Epithelial cell of prostate (primary cell): ENCODE measurements at regions not wholly inside any gene's neighbourhood (a gene's known extent, or its start where the extent isn't known, plus 50 kb on each side); places are given as distances from the start of the nearest gene placed in this dataset.
"Not testable (repeated sequence)": the region's sequence is repeated elsewhere in the genome, so short reads cannot be mapped to it uniquely, and the experiment has no call there.

Experiments used
- DNase-seq: peaks from one replicate; pipeline ENCODE4 v3.0.0-alpha.2; 2011; ENCODE audit warnings: low read depth, low spot score
- H3K27ac ChIP-seq: fragments of 450-650 bp; 2 replicates; pipeline ENCODE4 v1.5.1; 2017; ENCODE audit warnings: mild to moderate bottlenecking

DNA sequence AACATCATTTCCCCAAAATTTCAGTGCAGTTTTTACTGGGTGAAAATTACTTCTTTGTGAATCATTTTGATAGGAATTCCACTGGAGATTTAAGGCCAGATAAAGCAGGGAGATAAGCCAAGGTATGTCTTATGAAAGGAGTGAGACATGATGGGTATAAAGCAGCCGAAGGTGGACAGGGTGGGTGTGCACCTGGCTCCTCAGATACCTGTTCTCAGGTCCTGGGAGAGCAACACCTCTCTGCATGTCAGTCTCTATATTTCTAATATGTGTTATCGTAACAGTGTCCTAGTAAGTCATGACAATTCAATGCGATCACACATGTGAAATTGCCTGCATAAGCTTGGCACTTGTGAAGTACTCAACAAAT lies 768.8 kb downstream of the RNF144A start:
- peak overlapping the region; percentile 13 for H3K27ac ChIP-seq
- no peak for DNase-seq

DNA sequence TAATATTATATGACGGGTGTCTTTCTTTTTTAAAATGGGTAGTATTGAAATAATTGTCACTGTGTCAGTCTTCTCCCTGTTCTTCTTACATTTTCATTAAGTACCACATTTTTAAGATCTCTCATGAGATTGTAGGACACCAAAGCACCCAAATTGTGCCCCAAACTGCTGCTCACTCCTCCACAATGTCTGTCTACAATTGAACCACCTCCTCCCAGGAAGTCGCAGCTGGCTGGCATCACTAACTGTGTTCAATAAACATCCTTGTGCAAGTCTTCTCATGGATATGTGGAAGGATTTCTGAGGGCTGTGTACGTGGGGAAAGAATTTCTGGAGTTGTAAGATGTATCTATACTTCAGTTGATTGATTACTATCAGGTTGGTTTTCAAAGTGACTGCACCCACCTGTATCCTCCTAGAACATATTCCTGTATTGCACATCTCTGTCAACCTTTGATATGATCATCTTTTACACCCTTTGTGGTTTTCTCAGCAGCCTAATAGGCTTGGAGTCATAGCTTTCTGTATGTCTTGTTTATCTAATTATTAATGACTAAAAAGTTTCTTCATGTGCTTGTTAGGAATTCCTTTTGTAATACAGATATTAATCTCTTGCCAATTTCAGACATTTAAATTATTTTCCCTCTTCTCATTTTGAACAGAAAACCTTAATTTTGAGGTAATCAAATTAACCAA lies 774.9 kb downstream of the RNF144A start:
- peak overlapping the region; percentile 76 for H3K27ac ChIP-seq
- peak; percentile 39 for DNase-seq

DNA sequence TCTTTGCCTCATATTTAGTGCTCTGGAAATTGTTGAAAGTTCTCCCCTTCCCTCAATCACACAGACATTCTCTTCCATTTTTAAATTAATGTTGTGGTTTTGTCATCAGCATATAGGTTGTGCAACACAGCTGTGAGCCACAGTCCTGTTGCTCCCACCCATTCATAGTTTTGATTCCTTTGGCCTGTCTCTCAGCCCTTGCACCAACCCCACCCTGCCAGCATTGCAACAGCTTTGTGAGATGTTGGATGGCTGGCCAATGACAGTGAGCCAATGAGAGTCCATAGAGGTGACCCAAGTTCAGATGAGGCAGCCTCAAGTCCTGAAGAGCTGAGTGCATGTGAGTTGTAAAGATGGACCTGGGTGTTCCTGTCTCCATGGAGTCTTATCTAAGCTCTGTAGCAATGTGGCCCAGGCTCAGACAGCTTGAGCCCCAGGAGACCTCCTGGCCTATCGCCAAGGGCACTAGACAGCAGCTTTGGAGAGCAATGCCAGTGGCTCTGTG lies 775.5 kb downstream of the RNF144A start:
- H3K27ac ChIP-seq = peak overlapping the region; percentile 76
- peak; percentile 85 for DNase-seq

DNA sequence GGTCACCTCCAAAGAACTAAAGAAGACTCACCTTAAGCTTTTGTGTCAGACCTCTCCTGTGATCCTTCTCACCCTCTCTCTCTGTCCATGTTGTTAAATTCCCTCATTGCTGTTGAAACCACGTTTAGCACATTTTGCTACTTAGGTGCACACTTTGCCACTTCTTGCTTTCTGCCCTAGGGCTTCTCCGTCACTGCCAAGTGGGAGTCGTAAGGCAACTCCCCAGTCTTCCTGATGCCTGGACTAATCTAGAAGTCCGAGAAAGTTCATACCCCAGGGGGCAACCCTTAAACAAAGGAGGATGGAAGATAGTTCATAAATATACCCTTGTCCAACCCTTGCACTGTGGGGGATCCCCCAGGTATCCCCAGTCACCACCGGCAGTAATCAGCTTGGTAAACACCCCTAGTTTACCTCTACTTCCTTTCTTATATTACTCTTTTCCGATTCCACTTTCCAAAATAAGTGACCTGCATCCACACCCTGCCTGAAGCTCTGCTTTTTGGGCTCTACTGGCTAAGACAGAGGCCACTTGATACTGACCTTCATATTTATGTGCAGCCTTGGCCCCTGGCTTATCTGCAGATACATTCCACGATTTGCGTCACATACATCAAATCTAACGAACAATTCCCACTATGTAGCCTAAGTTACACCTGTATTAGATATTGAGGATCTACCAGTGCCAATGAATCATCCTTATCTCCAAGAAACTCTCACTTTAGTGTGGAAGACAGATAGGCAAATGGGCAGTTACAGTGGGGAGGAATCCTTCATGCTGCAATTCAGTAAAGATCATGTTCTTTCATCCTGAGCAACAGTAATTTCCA lies 776.2 kb downstream of the RNF144A start:
- no peak for DNase-seq
- H3K27ac ChIP-seq = peak overlapping the region; percentile 76

DNA sequence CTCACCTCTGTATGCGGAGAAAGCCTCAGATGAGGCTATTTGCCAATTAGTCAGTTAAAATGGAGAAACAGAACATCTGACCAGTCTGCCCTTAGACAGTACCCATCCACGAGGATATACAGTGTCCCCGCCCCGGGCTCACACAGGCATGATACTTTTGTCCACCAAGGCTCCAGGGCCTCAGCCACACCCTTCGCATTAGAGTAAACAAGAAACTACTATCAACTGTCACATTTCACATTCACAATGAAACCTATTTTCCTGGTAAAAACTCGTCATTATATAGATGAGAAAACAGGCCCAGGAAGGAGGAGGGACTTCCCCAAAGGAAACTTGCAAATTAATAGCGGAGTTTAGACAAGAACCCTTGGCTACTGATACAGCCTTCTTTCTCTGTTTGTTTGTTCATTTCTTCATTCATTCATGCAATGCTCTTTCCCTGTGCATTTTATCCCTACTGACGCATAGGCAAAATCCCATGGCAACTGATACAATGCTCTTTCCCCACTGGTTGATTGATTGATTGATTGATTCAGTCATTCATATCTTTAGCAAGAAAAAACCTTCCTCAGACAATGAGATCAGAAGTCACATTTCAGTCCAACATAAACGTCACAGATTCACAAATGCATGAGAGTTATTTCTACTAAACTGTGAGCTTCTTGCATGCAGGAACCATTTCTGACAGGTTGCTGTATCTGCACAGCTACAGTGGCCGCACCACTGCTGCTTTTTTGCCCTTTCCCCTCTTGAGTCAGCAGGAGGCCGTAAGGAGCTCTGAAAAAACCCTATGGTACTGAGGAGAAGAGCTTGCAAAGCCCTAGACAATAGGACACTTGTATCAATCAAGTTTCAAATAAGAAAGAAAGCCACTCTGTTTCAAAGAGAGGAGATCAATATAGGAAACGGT lies 777.1 kb downstream of the RNF144A start:
- no peak overlapping the region for H3K27ac ChIP-seq
- DNase-seq = no peak

DNA sequence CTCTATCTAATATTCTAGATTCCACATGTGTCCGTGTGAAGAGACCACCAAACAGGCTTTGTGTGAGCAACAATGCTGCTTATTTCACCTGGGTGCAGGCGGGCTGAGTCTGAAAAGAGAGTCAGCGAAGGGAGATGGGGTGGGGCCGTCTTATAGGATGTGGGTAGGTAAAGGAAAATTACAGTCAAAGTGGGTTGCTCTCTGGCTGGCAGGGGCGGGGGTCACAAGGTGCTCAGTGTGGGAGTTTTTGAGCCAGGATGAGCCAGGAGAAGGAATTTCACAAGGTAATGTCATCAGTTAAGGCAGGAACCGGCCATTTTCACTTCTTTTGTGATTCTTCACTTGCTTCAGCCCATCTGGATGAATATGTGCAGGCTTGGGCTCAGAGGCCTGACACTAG lies 779.3 kb downstream of the RNF144A start:
- not testable (repeated sequence) for DNase-seq

DNA sequence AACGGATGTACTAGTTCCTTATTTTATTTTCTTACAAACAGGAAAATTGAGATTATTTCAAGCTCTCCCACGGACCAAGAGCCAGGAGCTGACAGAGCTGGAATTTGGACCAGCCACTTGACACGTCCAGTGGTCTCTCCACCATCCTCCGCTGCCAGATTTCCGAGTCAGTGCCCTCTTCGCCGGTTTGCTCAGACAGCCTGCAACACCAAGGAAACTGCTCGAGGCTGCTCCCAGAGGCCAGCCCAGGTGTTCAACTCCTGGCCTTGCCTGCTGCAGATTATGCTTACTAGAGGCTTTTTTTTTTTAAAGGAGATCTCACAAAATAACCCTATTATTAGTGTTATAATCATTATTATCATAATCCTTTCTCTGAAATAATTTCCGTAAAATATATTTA lies 779.8 kb downstream of the RNF144A start:
- no peak overlapping the region for H3K27ac ChIP-seq
- DNase-seq = no peak

More for the DNA sequence above, 779.3 kb downstream of the RNF144A start:
- H3K27ac ChIP-seq = not testable (repeated sequence)

DNA sequence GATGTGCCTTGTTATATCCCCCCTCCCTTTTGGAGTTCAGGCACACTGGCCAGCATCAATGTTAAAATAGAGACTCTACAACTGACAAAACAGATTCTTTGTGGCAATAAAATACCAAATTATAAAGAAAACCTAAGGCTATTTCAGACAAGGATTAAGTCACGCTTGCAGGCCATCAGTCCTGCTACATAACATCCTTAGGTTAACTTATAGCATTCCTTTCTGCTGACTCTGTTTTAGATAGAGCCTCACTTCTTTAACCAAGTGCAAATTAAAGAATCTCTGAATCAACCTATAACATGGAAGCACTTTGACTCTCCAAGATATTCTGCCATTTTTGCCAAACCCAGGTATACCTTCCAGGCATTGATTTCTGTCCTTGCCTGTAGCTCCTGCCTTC lies 784.6 kb downstream of the RNF144A start:
- H3K27ac ChIP-seq = no peak overlapping the region
- no peak for DNase-seq

DNA sequence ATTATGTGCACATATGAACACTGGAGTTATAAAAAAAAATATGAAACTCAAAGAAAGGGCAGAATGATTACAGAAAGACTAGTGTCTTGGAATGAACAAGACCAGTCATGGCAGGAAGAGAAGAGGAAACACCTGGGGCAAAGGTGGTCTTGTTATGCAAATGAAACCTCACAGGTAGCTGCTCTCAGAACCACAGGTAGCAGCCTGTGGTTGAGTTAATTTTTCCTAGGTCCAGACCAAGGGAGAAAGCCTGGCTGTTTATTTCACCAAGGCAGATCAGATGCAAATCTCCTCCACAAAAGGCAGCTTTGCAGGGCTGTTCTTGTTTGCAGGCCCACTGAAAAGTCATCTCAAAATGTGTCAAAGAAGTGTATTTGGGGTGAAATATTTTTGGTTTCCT lies 785.8 kb downstream of the RNF144A start:
- no peak for DNase-seq
- H3K27ac ChIP-seq = no peak overlapping the region

DNA sequence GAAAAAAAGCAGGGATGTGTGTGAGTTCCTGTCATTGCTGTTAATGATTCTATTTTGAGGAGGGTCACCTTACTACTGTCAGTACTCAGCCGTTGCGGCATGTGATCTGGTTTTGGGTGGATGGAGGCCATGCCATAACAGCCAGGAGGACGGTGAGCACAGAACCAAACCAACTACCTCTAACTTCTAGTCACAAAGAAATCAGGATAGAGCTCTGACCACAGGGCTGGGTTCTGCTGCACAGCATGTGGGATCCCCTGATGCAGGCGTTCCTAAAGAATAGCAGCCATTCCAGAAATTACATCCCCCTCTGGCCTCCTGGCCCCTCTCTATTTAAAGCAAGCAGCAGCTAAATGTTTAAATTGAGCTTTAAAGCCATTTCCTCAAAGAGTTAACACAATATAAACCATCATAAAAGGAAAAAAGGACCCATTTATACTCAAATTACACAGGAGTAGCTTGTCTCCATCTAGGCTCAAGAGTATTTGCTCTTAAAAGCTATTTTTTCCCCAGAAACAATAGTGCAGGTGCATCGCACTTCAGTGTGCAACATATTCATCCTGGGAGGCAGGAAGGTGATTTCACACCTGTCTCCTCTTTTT lies 786.4 kb downstream of the RNF144A start:
- H3K27ac ChIP-seq = no peak overlapping the region
- no peak for DNase-seq

DNA sequence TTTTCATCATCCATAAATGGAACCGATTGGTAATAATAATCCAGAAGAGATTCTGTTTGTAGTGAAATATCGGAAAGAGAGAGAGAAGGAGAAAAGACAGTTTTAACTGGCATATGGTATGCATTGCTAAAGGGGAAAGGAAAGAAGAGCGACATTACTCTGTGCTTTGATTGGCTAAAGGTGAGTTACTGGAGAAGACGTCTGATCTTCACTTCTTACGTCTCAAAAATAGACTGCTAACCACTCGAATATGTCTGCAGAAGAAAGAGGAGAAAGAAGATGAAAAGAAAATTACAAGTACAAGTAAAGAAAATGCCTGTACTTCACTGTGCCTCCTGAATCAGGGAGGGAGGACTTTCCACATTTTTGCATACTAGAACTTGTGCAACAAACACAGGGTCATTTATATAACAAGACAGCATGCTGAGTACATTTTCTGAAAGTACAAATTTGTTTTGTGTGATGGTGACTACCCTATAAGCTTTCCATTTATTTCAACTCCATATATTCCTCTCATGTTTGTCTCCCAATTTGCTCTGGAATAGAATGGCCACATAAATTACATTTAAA lies 787.2 kb downstream of the RNF144A start:
- H3K27ac ChIP-seq = no peak overlapping the region
- DNase-seq = no peak

DNA sequence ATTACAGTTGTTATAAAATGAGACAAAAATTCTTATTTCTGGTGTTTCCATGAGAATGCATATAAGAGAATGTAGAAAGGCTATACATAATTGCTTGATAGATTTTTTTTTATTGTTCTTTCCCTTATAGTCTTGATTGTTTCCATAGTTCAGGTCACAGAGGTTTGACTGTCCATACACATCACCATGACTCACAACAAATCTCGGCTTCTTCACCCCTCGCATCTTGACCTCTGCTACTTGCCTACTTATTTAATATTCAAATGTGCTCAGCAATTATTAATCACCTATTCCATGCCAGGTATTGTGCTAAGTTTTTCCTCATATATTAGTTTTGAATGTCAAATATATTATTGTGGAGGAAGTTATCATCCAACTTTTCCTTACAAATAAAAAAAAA lies 789.6 kb downstream of the RNF144A start:
- DNase-seq = no peak
- peak overlapping the region; percentile 86 for H3K27ac ChIP-seq

DNA sequence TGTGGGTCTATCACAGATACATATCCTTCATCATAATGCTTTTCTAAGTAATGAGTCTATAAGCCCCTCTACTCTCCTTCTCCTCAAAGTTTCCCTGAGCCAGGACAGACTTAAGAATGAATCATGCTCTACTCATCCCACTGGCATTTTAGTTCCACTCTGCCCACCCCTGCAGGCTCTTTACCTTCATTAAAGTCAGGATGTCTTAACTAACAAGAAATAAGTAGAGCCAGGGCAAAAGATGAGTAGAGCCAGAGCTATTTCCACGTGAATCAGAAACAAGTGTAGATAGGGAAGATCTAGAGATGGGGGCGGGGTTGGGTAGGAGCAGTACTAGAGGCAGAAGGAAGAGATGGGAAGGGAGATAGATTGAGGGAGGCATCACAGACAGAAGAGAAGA lies 790.5 kb downstream of the RNF144A start:
- peak; percentile 56 for DNase-seq
- peak overlapping the region; percentile 86 for H3K27ac ChIP-seq

DNA sequence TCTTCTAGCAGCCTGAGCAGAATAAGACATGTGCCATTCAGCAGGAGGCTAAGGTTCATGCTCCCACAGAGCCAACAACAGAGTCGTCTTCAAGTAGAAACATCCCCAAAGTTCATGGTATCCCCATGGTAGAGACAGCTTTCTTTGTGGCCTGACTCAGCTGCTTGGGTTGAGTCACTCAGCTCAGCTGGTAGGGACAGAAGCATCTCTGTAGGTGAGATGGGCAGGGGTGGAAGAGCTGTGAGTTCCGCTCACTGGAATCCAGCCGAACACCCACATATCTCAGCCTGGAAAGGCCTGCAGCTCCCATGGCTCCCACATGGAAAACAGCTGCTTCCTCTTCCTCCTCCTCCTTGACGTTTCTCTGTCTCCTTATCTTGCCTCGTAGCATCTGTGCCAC lies 792.7 kb downstream of the RNF144A start:
- no peak for DNase-seq

DNA sequence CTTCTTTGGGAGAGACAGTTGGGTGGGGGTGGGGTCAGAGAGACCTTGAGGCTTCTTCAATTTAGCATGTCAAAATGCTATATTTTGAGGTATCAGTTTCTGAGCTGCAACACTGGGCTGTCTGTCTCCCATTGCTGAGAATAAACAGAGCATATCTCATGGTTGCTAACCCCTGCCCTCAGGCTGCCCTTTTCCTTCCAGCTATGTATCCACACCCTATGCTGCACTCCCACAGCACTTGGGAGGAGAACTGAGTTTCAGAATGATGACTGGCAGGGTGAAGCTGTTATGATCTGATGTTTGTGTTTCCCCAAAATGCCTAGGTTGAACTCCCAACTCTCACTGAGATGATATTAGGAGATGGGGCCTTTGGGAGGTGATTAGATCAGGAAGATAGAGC lies 794.0 kb downstream of the RNF144A start:
- no peak overlapping the region for H3K27ac ChIP-seq
- no peak for DNase-seq

More for the DNA sequence above, 792.7 kb downstream of the RNF144A start:
- H3K27ac ChIP-seq = peak overlapping the region; percentile 16

DNA sequence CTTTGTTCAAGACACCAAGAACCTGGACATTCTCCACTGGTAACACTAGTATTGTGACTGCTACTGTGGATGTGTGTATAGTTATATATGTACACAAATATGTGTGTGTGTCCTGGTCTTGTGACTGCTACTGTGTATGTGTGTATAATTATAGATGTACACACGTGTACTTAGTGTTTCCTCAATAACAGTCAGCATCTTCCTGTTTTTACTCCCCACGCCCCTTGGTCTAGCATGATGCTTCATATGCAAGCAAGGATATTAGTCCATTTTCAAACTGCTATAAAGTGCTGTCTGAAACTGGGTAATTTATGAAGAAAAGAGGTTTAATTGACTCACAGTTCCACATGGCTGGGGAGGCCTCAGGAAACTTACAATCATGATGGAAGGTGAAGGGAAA lies 802.7 kb downstream of the RNF144A start:
- DNase-seq = no peak
- H3K27ac ChIP-seq = no peak overlapping the region

DNA sequence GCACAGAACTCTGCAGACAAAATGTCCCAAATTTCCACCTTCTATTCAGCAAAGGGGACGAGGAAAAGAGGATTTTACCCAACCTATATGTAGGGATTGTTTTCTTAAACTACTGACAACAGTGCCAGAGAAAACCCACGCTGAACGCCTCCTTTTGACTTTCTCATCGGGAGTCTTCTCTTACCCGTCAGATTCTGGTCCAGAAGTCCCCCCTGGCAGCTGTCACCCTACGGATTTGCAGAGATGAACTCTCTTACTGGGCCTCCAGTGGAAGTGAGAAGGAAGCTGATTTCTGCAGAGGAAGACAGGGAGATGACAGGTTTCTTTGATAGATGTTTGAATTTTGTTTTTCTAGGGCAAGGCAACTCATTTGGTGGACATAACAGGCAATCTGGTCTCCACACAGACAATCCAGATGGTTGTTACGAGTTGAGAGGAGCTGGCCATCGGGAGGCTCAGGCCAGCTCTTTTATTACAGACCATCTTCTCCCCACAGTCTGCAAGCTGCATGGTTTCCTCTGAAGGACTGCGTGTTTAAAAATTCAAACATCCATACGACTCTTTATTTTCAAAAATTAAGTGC lies 804.3 kb downstream of the RNF144A start:
- DNase-seq = no peak
- no peak overlapping the region for H3K27ac ChIP-seq

DNA sequence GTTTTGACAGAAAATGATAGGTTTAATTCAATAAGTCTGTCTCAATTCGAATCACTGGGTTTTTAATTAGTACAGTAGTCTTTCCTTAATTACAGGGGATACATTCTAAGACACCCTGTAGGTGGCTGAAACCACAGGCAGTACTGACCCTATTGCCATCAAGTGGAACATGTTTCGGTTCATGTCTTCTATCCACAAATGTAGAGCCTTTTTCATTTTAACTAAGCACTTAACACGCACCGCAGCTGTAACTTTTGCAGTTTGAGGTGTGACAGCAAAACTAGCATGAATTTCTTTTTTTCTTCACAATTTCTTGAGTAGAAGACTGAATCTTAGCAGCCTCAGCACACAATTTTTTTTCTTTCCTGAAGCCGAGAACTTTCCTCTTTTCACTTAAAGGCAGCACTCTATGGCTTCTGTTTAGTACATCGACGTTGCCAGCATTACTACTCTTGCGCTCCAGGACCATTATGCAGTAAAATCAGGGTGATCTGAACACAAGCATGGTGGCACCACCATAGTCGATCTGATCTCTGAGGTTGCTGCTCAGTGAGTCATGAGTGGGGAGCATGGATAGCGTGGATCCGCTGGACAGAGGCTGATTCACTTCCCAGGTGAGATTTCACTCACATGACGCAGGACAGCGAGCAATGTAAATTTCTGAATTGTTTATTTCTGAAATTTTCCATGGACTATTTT lies 805.1 kb downstream of the RNF144A start:
- DNase-seq = no peak

DNA sequence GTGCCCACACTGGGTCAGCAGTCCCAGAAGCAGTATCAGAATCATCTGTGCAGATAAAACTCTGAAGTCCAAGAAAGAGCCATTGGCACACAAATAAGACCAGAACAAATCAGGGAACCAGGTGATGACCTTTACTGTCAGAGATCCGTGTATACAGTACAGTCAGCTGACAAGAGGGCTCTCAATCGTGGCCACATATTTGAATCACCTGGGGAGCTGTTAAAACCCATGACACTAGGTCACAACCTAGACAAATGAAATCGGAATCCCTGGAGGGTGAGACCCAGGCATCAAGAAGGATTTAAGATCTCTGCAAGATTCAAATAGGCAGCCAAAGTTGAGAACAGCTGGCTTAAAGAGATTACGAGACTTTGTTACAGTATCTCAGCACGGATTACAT lies 807.1 kb downstream of the RNF144A start:
- no peak overlapping the region for H3K27ac ChIP-seq

More for the DNA sequence above, 805.1 kb downstream of the RNF144A start:
- H3K27ac ChIP-seq = no peak overlapping the region

More for the DNA sequence above, 807.1 kb downstream of the RNF144A start:
- DNase-seq = no peak
